COLO829 (cell line): ENCODE measurements at regions not wholly inside any gene's neighbourhood (a gene's known extent, or its start where the extent isn't known, plus 50 kb on each side); places are given as distances from the start of the nearest gene placed in this dataset.

Experiments used
- DNase-seq: peaks from one replicate; pipeline ENCODE4 v3.0.0; 2012; ENCODE audit warnings: low spot score

DNA sequence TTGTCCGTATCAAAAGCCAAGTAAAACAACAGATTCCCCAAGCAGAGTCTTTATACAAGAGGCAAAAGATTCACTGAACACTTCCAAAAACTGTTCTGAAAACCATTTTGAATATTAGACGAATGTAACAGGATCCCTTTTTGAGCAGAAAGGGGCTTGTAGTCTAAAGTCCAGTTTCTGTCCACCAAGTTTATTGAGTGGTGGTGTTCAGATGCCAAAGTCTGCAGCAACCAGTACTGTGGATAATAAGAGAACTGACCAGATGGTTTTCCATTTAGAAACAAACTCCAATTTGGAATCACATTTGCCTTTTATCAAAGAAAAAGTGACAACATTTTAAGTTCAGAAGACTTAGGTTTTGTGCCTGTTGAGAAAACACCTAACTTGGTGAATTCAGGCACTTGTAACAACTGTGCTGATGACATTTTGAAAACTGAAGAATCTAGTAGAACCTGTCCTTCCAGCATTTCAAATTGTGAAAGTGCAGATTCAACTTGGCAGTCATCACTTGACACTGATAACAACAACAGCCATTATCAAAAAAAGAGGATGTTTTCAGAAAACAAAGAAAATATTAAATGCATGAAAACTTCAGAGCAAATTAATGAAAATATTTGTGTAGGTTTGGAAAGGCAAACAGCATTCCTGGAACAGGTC, 217.1 kb downstream of the CSNK2A3 start:
- DNase-seq: no peak

DNA sequence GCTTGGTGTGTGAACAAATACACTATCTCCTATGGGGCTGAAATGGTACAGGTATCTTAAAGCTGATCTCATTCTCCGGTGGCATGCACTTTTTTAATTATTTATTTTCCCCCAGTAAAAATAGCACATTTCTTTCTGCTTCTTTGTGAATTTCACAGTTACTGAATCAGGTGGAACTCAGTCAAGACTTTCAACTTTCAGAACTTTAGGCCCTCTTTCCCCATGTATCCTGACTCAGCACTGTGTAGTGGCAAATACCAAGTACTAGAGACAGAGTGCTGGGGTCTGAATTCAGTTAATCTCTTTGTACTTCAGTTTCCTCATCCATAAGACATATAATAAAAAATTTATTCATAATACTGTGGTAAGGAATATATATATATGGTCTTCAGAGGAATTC, 223.9 kb downstream of the CSNK2A3 start:
- DNase-seq: no peak

DNA sequence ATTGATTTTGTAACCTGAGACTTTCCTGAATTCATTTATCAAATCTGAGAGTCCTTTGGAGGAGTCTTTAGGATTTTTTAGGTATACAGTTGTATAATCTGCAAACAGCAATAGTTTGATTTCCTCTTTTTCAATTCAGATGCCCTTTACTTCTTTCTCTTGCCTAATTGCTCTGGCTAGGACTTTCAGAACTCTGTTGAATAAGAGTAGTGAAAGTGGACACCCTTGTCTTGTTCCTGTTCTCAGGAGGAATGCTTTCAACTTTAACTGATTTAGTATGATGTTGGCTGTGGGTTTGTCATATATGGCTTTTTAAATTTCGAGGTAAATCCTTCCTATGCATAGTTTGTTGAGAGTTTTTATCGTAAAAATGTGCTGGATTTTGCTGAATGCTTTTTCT, 227.4 kb downstream of the CSNK2A3 start:
- DNase-seq: no peak

GRCh38 chr11:11122749-11123148, 230.3 kb downstream of the CSNK2A3 start:
- DNase-seq: no peak

- DNase-seq: no peak
Measured at GRCh38 chr11:11119917-11120316, 233.1 kb downstream of the CSNK2A3 start.

- DNase-seq: no peak
Measured at GRCh38 chr11:11117730-11118129, 235.3 kb downstream of the CSNK2A3 start.

DNA sequence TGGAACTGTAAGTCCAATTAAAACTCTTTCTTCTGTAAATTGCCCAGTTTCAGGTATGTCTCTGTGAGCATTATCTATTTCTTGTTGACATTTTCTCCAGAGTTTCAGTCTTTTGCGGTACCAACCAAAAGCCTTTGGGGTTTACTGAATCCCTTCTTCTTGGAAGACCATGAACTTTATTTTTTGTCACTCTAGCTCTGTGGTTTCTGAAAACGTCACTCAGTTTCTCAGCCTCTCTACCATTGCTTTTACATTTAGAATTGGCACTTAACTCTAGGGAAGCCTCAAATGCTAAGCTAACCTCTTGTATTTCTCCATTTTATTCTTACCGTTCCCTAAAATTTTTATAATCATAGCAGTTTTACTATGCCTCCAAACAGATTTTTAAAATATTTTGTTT, 237.6 kb downstream of the CSNK2A3 start:
- DNase-seq: no peak

GRCh38 chr11:11113626-11114025, 239.4 kb downstream of the CSNK2A3 start:
- no peak for DNase-seq

DNA sequence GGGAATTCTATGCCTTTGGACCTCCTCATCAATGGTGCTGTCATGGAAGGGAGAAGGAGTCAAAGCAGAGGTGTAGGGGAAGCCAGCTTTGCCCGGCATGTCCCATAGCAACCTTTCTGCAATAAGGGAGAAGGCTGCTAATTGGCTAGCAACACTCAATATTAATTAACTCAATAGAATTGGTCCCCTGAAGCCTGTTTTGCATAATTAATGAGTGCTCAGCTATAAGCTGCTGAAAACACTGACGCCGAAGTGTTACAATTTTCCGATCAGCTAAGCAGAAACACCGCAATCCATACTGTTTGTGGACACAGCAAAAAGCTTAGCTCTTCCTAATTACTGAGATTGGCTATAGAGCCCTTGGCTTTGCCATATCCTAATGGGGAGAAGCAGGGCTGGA, 245.0 kb downstream of the CSNK2A3 start:
- no peak for DNase-seq

GRCh38 chr11:11107076-11107723, 245.8 kb downstream of the CSNK2A3 start:
- no peak for DNase-seq

DNA sequence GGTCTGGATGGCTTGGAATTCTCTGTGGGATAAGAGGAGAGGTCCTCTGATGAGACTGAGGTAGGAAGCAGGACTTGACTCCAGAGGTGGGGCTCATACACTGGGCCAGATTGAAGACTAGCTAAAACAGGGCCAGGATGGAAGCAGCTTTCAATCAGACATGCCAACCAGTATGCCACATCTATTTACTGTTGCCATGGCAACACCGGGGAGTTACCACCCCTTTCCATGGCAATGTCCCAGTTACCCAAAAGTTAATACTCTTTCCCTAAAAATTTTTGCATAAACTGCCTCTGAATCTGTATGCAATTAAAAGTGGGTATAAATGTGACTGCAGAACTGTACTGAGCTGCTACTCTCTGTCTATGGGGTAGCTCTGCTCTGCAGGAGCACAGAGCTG, 247.5 kb upstream of the ZBED5 start:
- no peak for DNase-seq

- no peak for DNase-seq
Measured at GRCh38 chr11:11095831-11096723, 238.2 kb upstream of the ZBED5 start.

- DNase-seq: no peak
Measured at GRCh38 chr11:11090495-11090894, 232.6 kb upstream of the ZBED5 start.

DNA sequence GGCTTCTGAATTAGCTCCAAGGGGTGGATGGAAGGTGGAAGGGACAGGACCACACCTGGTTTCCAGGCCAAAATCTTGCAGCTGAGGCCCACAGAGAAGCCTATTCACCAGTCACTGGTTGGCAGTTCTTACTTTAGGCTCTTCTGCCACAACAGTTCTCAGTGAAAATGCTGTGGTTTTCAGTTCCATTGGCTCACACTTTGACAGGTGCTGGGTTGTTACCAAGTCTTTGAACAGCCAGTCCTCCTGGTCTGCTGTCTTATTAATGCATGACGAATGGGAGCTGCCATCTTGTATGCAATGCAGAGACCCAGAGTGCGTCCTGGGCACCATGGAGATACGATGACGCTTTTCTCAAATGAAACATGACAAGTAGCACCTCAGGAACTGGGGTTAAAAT, 232.0 kb upstream of the ZBED5 start:
- no peak for DNase-seq

DNA sequence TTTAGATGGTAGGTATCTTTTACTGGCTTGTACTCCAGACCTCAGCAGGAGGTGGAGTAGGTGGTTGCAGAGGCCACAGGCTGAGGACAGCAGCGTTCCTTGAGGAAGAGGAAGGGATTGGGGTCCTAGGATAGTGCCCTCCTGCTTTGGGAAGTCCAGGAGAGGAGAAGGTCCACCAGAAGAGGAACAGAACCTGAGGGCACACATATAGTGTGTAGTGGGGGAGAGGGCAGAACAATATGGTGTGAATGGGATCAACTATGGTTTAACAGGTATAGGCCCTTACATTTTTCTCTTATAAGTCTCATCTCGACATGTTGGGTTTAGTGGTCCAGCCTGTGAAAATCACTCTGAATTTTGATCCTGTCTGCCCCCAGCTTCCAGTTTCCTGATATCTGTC, 229.1 kb upstream of the ZBED5 start:
- no peak for DNase-seq

DNA sequence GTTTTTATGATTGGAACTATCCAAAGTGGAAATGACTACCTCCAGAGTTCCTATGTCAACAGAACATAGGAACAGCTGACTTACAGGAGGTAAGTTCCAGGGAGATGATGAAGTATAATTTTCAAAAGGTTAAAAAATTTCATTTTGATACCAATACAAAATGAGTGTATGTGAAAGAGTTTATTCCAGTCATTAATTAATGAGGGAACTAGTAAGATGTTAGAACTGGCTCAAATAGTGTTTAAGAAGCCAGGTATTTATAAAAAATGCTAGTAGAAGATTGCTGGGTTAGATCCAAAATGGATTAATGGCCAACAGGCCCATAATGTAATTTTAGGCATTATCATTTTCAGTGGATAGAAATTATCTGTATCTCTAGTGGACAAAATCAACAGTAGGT, 227.7 kb upstream of the ZBED5 start:
- DNase-seq: no peak

DNA sequence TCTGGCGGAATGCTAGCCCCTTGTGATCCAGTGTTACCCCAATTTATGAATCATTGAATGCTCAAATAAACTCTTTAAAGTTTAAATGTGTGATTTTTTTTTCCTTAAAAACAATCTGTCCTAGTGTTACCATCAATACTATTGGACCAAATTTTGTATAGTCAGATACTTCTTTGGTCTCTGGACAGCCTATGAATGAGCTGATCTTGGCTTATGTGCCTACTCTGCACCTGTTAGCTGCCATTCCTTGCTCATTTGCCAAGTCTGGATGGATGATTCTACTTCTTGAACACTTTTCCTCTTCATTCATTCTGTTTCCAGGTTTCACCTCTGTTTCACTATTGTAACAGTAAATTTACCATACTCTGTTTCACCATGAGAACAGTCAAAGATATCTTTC, 226.5 kb upstream of the ZBED5 start:
- DNase-seq: no peak

GRCh38 chr11:11083441-11083840, 225.6 kb upstream of the ZBED5 start:
- no peak for DNase-seq

DNA sequence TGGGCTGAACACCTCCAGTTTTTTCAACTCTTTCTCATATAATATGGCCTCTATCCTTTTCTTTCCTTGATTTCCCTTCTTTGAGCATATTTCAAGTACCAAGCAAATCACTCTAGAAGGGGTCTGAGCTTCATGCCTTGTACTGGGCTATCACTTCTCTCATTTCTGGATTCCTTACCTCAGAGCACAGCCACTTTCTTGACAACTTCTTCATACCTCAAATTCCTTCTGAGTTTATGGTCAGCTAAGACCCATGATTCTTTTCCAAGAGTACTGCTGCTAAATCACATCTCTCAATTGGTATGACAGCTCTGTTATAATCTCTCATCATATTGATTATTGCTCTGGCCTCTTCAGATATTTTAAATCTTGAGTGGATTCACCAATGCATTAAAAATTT, 224.8 kb upstream of the ZBED5 start:
- DNase-seq: no peak

DNA sequence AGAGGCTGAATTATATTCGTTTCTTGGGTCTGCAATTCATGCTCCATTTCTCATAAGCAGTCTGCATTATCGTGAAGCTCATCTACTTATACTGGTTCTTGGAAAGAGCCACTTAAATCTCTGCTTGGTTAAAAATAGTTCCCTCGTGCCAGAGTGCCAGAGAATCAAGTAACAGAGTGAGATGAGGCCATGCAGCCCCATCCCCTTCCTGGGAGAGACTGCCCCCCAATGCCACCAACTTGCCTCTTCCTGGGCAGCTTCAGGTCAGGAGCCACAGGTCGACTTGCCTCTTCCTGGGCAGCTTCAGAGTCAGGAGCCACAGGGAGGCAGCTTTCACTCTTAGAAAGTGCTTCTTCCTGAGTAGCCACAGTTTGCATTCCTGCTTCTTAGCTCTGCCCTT, 223.9 kb upstream of the ZBED5 start:
- no peak for DNase-seq

- DNase-seq: no peak
Measured at GRCh38 chr11:11081288-11081687, 223.4 kb upstream of the ZBED5 start.

DNA sequence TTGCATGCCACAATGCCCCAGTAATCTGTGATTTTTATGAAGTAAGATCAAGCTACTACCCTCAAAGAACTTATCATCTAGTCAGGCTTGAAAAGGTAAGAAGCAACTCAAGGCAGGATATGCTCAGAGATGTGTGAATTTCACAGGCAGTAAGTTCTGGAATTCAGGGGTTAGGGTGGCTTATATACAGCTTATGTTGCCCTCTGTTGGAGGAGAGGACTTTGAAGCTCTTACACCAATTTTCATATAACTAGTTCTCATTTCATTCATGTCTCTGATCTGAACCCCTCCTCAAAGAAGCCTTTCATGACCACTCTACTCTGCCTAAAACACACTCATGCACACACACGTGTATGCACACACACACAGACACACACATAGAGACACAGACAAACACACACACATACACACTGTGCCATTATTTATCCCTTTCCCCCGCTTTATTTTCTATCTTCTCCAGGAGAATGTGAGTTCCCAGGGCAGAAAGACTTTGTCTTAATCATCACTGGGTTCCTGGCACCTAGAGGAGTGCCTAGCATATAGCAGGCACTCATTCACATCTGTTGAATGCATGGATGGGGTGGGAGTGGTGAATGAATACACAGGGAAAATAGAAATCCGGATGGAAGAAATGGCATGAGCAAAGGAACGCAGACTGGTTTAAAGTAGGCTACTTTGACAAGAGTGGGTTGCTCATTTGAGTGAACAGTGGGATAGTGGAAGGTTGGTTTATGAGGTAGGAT, 220.7 kb upstream of the ZBED5 start:
- DNase-seq: no peak

DNA sequence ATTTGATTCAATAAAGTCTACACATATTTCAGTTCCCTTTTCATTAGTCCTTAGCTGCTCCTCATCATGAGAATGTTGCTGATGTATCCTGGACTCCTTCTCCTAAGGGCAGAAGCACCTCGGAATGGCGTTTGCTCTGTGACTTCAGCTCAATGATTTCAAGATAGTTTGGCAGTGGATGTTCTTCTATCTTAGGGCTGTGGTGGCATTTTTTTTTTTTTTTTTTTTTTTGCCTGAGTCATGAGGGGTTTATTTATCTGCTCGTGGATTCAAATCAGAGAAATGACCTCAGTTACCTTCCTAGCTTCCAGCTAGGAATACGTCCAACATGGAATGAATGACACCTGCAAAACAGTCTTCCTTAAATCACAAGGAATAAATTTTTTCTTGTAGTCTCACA, 220.0 kb upstream of the ZBED5 start:
- no peak for DNase-seq
